Parathyroid adenoma (tissue), 2 donors: ENCODE measurements at regions not wholly inside any gene's neighbourhood (a gene's known extent, or its start where the extent isn't known, plus 50 kb on each side); places are given as distances from the start of the nearest gene placed in this dataset.
"Not testable (repeated sequence)": the region's sequence is repeated elsewhere in the genome, so short reads cannot be mapped to it uniquely, and the experiment has no call there.

Source experiments
- H2AFZ ChIP-seq: fragments of 300-600 bp; sonication (generic); one replicate; pipeline ENCODE4 v1.7.0; 2017; ENCODE audit warnings: antibody characterized with exemption, mild to moderate bottlenecking
- H3K27ac ChIP-seq: fragments of 300-600 bp; sonication (generic); one replicate; pipeline ENCODE4 v1.7.0; 2017
- H3K27me3 ChIP-seq: fragments of 300-600 bp; sonication (generic); one replicate; pipeline ENCODE4 v1.7.0; 2017; ENCODE audit warnings: low read length; ENCODE audit not compliant: control insufficient read depth, insufficient read depth
- H3K36me3 ChIP-seq: fragments of 300-600 bp; sonication (generic); one replicate; pipeline ENCODE4 v1.7.0; 2017; ENCODE audit warnings: low read length; ENCODE audit not compliant: control insufficient read depth, insufficient read depth
- H3K4me1 ChIP-seq: fragments of 300-600 bp; sonication (generic); one replicate; pipeline ENCODE4 v1.7.0; 2017; ENCODE audit warnings: control low read depth
- H3K4me2 ChIP-seq: fragments of 300-600 bp; sonication (generic); one replicate; pipeline ENCODE4 v1.7.0; 2017; ENCODE audit warnings: low read length
- H3K4me3 ChIP-seq: fragments of 300-600 bp; sonication (generic); one replicate; pipeline ENCODE4 v1.7.0; 2017; ENCODE audit warnings: low read depth, low read length
- H3K79me2 ChIP-seq: fragments of 300-600 bp; sonication (generic); one replicate; pipeline ENCODE4 v1.7.0; 2017; ENCODE audit warnings: control low read depth
- H3K9ac ChIP-seq: fragments of 300-600 bp; sonication (generic); one replicate; pipeline ENCODE4 v1.7.0; 2017; ENCODE audit warnings: mild to moderate bottlenecking
- H3K9me3 ChIP-seq: fragments of 300-600 bp; sonication (generic); one replicate; pipeline ENCODE4 v1.7.0; 2017; ENCODE audit warnings: low read length; ENCODE audit not compliant: control insufficient read depth
- TF ChIP-seq, protein P1 (sequence below): fragments of 300-600 bp; sonication (generic); IDR thresholded peaks from one replicate; pipeline ENCODE4 v1.7.0; 2017; ENCODE audit warnings: antibody characterized with exemption, mild to moderate bottlenecking
- donor health status: primary hyperparathyroidism.

DNA sequence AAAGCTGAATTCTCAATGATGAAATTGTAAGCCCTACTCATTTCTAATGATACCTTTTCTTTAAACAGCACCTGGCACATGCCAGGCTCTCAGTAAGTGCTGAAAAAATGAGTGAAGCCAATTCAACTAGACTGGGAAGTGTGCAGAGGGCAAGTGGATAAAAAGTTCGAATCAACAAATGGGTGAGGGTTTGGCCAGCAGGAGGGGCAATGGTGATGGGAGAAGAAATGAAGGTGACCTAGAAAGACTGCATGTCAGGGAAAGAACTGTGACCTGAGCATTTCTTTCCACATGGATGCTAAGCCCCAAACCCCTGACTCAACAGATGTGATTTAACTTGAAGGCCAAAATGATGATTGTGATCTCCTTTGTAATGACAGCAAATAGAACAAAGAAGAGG, 54.6 kb downstream of the DKK1 start:
- Histone ChIP-seq H3K79me2 (no peaks in the 10 kb centered on the region), H3K36me3 (no peaks in the 10 kb centered on the region), H3K9me3 (no peaks in the 10 kb centered on the region), H2AFZ (no peak overlapping the region), H3K4me3 (no peak overlapping the region), H3K4me2 (no peak overlapping the region), H3K27me3 (no peaks in the 10 kb centered on the region), H3K4me1 (no peaks in the 10 kb centered on the region), H3K9ac (no peak overlapping the region), H3K27ac (no peak overlapping the region)
- TF ChIP-seq, protein P1, sequence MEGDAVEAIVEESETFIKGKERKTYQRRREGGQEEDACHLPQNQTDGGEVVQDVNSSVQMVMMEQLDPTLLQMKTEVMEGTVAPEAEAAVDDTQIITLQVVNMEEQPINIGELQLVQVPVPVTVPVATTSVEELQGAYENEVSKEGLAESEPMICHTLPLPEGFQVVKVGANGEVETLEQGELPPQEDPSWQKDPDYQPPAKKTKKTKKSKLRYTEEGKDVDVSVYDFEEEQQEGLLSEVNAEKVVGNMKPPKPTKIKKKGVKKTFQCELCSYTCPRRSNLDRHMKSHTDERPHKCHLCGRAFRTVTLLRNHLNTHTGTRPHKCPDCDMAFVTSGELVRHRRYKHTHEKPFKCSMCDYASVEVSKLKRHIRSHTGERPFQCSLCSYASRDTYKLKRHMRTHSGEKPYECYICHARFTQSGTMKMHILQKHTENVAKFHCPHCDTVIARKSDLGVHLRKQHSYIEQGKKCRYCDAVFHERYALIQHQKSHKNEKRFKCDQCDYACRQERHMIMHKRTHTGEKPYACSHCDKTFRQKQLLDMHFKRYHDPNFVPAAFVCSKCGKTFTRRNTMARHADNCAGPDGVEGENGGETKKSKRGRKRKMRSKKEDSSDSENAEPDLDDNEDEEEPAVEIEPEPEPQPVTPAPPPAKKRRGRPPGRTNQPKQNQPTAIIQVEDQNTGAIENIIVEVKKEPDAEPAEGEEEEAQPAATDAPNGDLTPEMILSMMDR, result no peak

DNA sequence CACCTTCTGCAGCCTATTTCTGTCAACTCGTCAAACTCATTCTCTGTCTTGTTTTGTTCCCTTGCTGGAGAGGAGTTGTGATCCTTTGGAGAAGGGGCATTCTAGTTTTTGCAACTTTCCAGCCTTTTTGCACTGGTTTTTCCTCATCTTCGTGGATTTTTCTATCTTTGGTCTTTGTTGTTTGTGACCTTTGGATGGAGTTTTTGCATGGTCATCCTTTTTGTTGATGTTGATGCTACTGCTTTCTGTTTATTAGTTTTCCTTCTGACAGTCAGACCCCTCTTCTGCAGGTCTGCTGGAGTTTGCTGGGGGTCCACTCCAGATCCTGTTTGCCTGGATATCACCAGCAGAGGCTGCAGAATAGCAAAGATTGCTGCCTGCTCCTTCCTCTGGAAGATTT, 60.1 kb downstream of the DKK1 start:
- H3K4me3 ChIP-seq, H3K27ac ChIP-seq, H3K9ac ChIP-seq, H3K4me1 ChIP-seq, H3K4me2 ChIP-seq, H3K9me3 ChIP-seq, H2AFZ ChIP-seq, H3K36me3 ChIP-seq, H3K27me3 ChIP-seq, H3K79me2 ChIP-seq: not testable (repeated sequence)

DNA sequence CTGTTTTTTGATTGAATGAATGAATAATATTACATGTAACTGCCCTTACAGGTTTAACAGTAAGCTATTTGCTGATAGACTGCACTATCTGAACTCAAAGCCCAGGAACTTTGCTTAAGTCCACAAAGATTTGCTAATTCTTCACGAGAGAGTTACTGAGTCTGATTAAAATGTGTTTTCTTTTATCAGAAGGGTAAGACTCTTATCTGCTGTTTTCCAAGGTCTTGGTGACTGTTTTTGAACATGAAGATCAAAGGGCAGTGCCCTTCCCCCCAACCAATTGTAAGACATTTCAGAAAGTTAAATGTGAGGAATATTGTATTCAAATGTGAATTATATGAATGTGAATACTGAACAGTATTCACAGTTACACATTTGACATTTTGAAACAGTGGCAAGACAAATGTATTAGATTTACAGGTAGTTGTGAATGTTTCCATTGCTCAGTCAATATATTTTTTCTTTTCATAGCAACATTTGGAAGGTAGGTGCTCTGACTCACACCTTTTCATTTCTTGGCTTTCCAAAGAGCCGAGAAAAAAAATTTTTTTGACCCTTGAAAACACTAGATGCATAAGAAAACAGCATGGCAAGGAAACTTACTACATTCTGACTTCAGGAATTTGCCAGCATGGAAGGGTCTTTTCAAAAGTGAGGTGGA, 62.7 kb downstream of the DKK1 start:
- Histone ChIP-seq H2AFZ (no peak overlapping the region), H3K79me2 (no peaks in the 10 kb centered on the region), H3K27ac (no peak overlapping the region), H3K9me3 (no peaks in the 10 kb centered on the region), H3K4me3 (no peak overlapping the region), H3K9ac (no peak overlapping the region), H3K4me2 (no peak overlapping the region), H3K27me3 (no peaks in the 10 kb centered on the region), H3K36me3 (no peaks in the 10 kb centered on the region), H3K4me1 (no peaks in the 10 kb centered on the region)
- TF ChIP-seq, protein P1, result no peak

DNA sequence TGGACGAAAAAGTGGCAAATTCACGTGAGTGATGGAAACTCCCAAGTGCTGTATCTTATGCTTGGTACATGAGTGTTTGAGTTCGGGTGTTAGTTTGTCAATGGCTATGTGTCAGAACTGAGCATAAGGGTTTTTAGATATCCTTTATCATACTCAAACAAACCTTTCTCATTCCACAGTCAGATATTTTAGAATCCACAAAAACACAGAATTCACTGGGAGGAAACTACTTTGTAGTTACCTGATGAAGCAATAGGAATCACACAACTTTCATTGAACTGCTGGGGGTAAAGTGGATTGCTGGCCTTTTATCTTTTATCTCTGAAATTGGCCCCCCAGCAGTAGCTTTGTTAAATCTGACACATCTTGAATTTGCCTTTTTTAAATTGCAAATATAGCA, 64.0 kb downstream of the DKK1 start:
- Histone ChIP-seq H3K4me1 (no peaks in the 10 kb centered on the region), H3K79me2 (no peaks in the 10 kb centered on the region), H3K4me3 (no peak overlapping the region), H2AFZ (no peak overlapping the region), H3K27ac (no peak overlapping the region), H3K36me3 (no peaks in the 10 kb centered on the region), H3K4me2 (no peak overlapping the region), H3K27me3 (no peaks in the 10 kb centered on the region), H3K9ac (no peak overlapping the region), H3K9me3 (no peaks in the 10 kb centered on the region)
- TF ChIP-seq, protein P1, result no peak

DNA sequence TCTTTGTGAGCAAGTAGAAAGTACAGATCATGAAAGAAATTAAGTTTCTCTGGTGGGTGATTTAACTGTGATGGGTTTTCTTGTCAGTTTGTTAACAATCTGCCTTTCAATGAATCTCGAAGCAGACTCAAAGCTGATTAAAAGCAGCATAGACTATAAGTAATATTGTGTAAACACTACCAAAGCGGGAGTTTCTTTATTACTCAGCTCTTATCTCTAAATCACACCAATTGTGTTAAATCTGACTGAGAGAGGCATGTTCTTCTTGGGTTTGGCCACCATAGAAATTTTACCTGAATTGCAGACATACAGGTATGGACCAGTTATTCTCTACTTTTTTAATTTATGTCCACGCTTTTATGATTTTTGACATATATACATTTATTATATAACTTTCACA, 65.2 kb downstream of the DKK1 start:
- Histone ChIP-seq H3K9me3 (no peaks in the 10 kb centered on the region), H3K9ac (no peak overlapping the region), H2AFZ (no peak overlapping the region), H3K27me3 (no peaks in the 10 kb centered on the region), H3K4me1 (no peaks in the 10 kb centered on the region), H3K27ac (no peak overlapping the region), H3K4me3 (no peak overlapping the region), H3K79me2 (no peaks in the 10 kb centered on the region), H3K4me2 (no peak overlapping the region), H3K36me3 (no peaks in the 10 kb centered on the region)
- TF ChIP-seq, protein P1, result no peak
